HuH-7.5 (cell line): ENCODE measurements at regions not wholly inside any gene's neighbourhood (a gene's known extent, or its start where the extent isn't known, plus 50 kb on each side); places are given as distances from the start of the nearest gene placed in this dataset.
"Not testable (repeated sequence)": the region's sequence is repeated elsewhere in the genome, so short reads cannot be mapped to it uniquely, and the experiment has no call there.

Experiments used
- DNase-seq: peaks from one replicate; pipeline ENCODE4 v3.0.0; 2011; ENCODE audit warnings: low spot score

GRCh38 chr7:46134385-46134784 is 213.3 kb upstream of the IGFBP3 start:
- no peak for DNase-seq

- DNase-seq: no peak
Measured at GRCh38 chr7:46133751-46134150, 212.7 kb upstream of the IGFBP3 start.

GRCh38 chr7:46133072-46133471 is 212.0 kb upstream of the IGFBP3 start:
- no peak for DNase-seq

- DNase-seq: no peak
Measured at GRCh38 chr7:46131916-46132795, 211.1 kb upstream of the IGFBP3 start.

- no peak for DNase-seq
Measured at GRCh38 chr7:46129831-46130230, 208.8 kb upstream of the IGFBP3 start.

GRCh38 chr7:46127814-46128213 is 206.7 kb upstream of the IGFBP3 start:
- no peak for DNase-seq

GRCh38 chr7:46126675-46127300 is 205.7 kb upstream of the IGFBP3 start:
- DNase-seq: no peak

- DNase-seq: no peak
Measured at GRCh38 chr7:46123756-46124343, 202.8 kb upstream of the IGFBP3 start.

GRCh38 chr7:46115410-46115809 is 194.3 kb upstream of the IGFBP3 start:
- DNase-seq: no peak

- DNase-seq: no peak
Measured at GRCh38 chr7:46109437-46109836, 188.4 kb upstream of the IGFBP3 start.

GRCh38 chr7:46108272-46108671 is 187.2 kb upstream of the IGFBP3 start:
- no peak for DNase-seq

GRCh38 chr7:46107610-46108217 is 186.6 kb upstream of the IGFBP3 start:
- DNase-seq: no peak

- DNase-seq: no peak
Measured at GRCh38 chr7:46100521-46100920, 179.4 kb upstream of the IGFBP3 start.

- no peak for DNase-seq
Measured at GRCh38 chr7:46099076-46099475, 178.0 kb upstream of the IGFBP3 start.

GRCh38 chr7:46091071-46091470 is 170.0 kb upstream of the IGFBP3 start:
- no peak for DNase-seq

- DNase-seq: no peak
Measured at GRCh38 chr7:46089281-46089680, 168.2 kb upstream of the IGFBP3 start.

- not testable (repeated sequence) for DNase-seq
Measured at GRCh38 chr7:46088486-46088885, 167.4 kb upstream of the IGFBP3 start.

GRCh38 chr7:46080595-46081159 is 159.6 kb upstream of the IGFBP3 start:
- DNase-seq: no peak

GRCh38 chr7:46079421-46079820 is 158.3 kb upstream of the IGFBP3 start:
- DNase-seq: no peak

GRCh38 chr7:46076527-46076926 is 155.5 kb upstream of the IGFBP3 start:
- no peak for DNase-seq

- DNase-seq: no peak
Measured at GRCh38 chr7:46072722-46073121, 151.7 kb upstream of the IGFBP3 start.

GRCh38 chr7:46071601-46072000 is 150.5 kb upstream of the IGFBP3 start:
- DNase-seq: no peak
